ENCODE measurements at regions not wholly inside any gene's neighbourhood (a gene's known extent, or its start where the extent isn't known, plus 50 kb on each side); places are given as distances from the start of the nearest gene placed in this dataset.

DNA sequence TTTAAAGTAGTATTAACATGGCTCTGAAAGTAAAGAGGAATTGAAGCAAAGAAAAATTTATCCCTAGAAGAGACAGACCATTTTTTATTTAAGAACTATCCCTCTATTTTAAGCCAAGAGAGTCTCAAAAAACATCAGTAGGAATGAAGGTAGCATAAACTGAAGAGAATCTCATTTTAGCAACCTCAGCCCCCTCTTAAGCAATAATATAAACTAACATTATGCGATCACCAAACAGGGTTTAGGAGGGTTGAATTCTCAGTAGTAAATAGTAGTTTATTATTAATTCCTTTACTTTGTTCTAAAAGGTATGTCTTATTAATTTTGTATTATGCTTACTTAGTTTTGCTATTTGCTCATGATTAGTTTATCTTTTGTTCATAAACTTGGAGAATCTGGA is 287.4 kb downstream of the CDK5RAP2 start:
- no peak for DNase-seq (ENCODE audit: low spot score)

GRCh38 chr9:120291050-120291449 is 288.9 kb downstream of the CDK5RAP2 start:
- no peak for DNase-seq (ENCODE audit: low spot score)

GRCh38 chr9:120289990-120290975 is 289.7 kb downstream of the CDK5RAP2 start:
- DNase-seq (ENCODE audit: low spot score): no peak

DNA sequence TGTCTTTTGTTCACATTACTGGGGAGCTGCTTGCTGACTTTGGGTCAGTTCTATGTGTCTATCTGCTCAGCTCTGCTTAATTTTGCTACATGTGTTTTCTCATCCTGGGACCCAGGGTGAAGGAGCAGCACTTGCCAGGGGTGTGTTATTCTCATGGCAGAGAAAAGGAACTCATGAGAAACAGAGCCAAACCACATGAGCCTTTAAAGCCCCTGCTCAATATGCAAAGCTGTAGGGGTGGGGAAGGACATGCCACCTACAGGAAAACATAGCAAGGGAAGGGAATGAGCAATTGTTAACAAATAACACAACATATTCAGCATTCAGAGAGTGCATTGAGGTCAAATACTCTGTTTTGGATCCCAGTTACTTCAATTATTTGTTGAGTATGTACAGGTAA is 290.9 kb downstream of the CDK5RAP2 start:
- DNase-seq (ENCODE audit: low spot score): no peak

GRCh38 chr9:120286530-120286929 is 293.4 kb downstream of the CDK5RAP2 start:
- no peak for DNase-seq (ENCODE audit: low spot score)

DNA sequence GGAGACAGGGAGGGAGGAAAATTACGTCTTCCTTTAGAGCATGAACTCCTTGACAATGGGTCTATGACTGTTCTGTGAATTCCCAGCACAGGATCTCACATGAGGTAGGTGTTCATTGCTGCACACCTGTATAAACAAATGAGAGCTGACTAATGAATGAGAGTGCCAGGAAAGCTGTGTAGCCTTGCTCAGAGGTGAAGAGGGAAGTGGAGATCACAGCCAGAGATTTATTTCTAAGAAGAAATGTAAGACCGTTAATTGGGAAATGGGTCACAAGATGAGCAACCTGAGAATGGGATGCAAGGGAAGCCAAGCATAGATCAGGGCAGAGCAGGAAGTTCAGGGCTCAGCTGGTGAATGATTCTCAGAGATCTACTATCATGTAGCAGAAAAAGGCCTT is 295.1 kb downstream of the CDK5RAP2 start:
- no peak for DNase-seq (ENCODE audit: low spot score)

GRCh38 chr9:120281665-120282064 is 298.3 kb downstream of the CDK5RAP2 start:
- DNase-seq (ENCODE audit: low spot score): no peak

DNA sequence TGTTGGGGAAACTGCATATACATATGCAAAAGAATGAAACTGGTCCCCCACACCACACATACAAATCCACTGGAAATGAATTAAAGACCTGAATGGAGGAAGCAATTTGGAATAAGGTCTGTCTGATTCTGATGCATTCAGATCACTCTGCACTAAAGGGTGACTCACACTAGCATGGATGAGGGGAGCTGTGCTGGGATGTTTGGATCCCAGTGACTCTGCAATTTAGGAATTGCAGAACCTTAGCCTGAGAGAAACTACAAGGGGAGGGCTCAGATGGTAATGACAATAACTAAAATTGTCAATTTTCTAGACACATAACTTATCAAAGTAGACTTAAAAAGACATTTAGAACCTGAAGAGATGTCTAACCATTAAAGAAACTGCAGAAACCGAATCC is 312.0 kb downstream of the CDK5RAP2 start:
- DNase-seq (ENCODE audit: low spot score): no peak

DNA sequence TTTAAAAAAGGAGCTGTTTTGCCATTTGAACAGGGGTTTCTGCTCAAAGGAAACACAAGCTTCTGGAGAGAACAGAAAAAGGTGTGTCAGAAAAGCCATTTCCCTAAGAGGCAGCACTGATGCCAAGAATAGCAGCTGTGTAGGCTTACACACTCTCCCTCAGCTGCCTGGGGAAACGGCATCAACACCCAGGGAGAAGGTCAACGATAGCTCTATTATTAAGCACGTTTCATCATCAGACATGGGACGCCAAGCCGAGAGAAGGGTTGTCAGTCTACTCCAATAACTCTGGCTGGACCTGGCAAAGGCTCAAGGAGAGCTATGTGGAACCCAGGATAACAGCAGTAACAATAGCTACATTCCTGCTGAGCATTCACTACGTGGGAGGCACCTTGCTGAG is 314.2 kb downstream of the CDK5RAP2 start:
- no peak for DNase-seq (ENCODE audit: low spot score)

DNA sequence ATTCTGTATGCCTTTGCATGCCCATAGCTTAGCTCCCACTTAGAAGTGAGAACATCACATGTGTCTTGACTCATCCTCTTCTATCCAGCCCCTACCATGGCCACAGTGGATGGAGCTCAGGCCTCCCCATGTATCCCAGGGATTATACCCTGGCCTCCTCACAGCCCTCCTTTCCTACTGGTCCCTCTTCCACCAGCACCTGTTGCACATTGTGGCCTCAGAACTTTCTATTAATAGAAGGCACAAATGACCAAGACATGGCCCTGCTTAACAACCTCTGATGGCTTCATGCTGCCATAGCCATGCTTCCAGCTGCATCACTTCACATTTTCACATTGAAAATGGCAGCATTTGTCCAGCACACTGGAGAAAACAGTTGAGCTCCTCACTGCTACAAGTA is 315.4 kb downstream of the CDK5RAP2 start:
- no peak for DNase-seq (ENCODE audit: low spot score)

- no peak for DNase-seq (ENCODE audit: low spot score)
Observed at GRCh38 chr9:120263836-120264235, 316.1 kb downstream of the CDK5RAP2 start.

- DNase-seq (ENCODE audit: low spot score): no peak
Observed at GRCh38 chr9:120261419-120261818, 318.5 kb downstream of the CDK5RAP2 start.

DNA sequence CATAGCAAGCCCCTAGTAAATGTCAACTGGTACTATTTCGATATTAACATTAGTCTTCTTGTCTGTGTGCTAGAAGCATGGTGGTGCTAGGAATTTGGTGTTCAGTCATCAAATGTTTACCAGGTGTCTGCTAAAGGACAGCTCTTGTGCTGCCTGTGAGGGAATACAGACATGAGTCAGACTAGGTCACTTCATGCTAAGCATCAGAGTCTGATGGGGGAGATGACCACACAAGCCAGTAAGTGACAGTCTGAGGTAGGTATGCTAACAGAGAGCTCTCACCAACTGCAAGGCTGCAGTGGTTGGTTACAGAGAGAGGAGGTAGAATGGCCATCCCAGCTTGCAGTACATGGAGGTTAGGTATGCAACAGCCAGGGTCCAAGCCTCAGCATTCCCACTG is 320.9 kb downstream of the CDK5RAP2 start:
- DNase-seq (ENCODE audit: low spot score): no peak

- no peak for DNase-seq (ENCODE audit: low spot score)
Observed at GRCh38 chr9:120258096-120258495, 321.9 kb downstream of the CDK5RAP2 start.

DNA sequence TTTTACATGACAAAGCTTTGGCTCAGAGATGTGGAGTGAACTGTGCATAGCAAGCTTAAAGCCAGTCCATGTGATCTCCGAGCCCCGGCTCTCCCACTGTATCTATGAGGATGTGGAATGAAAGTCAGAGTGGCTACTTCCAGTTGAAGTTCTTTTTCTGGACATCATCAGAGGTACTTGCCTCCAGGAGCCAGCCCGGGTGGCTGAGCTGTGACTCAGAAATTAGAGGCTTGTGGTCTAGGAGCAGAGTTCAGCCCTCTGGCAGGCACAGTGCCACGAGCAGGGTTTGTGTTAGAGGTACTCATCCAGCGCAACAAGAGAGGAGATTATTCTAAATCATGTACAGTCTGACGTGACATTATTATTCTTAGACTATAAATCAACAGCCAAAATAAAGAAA is 322.5 kb downstream of the CDK5RAP2 start:
- no peak for DNase-seq (ENCODE audit: low spot score)

DNA sequence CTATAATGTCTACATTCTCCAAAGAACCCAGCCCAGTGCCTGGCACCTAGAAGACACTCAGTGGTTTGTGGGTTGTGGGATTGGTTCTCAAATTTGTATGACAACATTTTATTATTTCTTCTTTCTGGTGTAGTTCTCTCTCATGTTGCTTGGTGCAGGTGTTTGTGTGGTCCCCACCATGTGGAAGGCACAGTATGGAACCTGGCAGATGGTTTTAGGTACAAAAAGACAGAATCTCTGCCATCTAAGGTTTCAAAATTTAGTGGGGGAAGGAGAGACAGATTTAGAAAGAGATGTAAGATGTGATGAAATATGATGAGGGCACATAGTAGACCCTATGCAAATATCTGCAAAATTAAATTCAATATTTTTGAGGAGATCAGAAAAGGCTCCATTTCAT is 323.8 kb downstream of the CDK5RAP2 start:
- no peak for DNase-seq (ENCODE audit: low spot score)

GRCh38 chr9:120252248-120252647 is 327.7 kb downstream of the CDK5RAP2 start:
- no peak for DNase-seq (ENCODE audit: low spot score)

- no peak for DNase-seq (ENCODE audit: low spot score)
Observed at GRCh38 chr9:120242116-120242811, 337.7 kb downstream of the CDK5RAP2 start.

DNA sequence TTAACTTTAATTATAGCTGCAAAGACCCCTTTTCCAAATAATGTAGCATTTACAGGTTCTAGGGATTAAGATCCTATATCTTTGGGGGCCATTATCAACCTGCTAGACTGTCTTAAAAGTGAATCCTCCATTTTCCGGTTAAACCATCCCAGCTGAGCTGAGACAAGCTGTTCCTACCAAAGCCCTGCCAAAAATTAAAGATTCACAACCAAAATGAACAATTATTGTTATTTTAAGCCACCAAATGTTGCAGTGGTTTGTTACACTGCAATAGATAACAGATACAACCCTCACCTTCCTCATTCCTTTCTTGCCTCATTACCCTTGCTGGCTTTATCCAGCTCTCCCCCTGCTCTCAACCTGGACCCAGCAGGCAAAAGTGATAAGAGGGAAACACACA is 343.4 kb downstream of the CDK5RAP2 start:
- no peak for DNase-seq (ENCODE audit: low spot score)

- DNase-seq (ENCODE audit: low spot score): no peak
Observed at GRCh38 chr9:120235081-120235480, 344.9 kb downstream of the CDK5RAP2 start.

DNA sequence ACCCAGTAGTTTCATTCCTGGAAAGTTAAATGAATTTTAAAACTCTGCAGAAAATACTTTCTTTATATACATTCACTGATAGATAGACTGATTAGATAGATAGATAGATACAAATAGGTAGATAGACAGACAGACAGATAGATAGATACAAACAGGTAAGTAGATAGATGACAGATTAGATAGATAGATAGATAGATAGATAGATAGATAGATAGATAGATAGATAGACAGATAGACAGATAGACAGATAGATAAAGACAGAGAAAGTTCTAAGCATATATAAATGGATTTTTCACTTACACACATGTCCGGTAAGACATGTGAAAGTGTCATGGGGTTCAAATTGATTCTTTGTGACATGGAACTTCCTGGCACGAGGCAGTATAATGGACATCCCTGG is 349.7 kb downstream of the CDK5RAP2 start:
- DNase-seq (ENCODE audit: low spot score): no peak

DNA sequence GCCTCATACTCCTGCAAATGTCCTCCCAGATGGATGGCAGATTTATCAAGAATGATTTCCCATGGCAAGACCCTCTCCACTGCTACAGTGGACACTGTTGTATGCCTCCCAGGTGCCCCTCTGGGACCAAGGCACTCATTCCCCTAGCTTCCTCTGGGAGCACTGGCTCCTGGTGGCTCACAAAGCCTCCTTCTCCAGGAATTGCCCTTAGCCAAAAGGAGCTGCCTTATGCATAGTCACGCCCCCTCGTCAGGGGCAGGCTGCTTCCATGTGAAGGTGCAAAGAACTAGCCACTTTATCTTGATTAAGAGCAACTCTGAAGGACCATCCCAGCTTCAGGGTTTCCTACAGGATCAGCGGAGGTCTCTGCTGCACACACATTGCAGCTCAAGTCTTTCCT is 358.1 kb downstream of the CDK5RAP2 start:
- DNase-seq (ENCODE audit: low spot score): no peak

DNA sequence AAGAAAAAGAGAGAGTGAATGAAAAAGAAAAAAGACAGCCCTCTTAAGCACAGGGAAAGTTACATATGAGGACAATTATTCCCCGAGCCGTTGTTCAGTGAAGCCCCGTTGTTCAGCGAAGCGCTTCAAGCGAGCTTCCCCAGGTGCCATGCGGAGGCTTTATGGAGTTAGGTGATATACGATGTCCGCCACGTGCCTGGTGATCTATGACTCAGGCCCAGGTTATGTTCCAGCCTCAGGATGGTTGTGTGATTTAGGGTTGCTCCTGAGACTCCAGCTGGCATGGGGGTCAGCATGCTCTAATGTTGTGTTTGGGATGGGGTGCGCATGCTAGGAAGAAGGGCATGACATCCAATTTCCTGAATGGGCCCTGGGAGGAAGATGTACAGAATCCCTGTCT is 365.6 kb downstream of the CDK5RAP2 start:
- no peak for DNase-seq (ENCODE audit: low spot score)

All from A172 (cell line).